ENCODE measurements at regions not wholly inside any gene's neighbourhood (a gene's known extent, or its start where the extent isn't known, plus 50 kb on each side); places are given as distances from the start of the nearest gene placed in this dataset.

GRCh38 chr6:41429506-41430504, 94.4 kb downstream of the NCR2 start:
- no peak for DNase-seq

GRCh38 chr6:41430875-41431274, 95.5 kb downstream of the NCR2 start:
- DNase-seq = peak; percentile 86

DNA sequence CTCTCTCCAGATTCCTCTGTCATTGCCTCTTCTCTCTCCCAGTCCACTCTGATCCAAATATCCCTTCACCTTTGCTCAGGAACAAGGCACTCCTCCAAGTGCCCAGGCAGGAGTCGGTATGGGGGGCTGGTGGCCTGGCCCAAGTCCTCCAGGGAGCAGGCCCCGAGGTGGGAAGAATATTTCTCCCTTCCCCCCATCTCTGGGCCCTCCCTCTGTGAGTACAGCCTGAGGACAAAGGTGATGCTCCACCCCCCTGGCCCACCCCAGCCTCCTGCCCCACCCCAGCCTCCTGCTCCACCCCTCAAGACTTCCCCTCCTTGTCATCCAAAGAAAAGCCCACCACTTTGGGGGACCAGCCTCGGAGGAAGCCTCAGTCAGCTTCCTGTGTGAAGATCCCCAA, 96.9 kb downstream of the NCR2 start:
- DNase-seq = no peak

GRCh38 chr6:41434803-41435481, 99.5 kb downstream of the NCR2 start:
- DNase-seq = no peak

GRCh38 chr6:41437604-41438003, 102.2 kb downstream of the NCR2 start:
- DNase-seq = no peak

DNA sequence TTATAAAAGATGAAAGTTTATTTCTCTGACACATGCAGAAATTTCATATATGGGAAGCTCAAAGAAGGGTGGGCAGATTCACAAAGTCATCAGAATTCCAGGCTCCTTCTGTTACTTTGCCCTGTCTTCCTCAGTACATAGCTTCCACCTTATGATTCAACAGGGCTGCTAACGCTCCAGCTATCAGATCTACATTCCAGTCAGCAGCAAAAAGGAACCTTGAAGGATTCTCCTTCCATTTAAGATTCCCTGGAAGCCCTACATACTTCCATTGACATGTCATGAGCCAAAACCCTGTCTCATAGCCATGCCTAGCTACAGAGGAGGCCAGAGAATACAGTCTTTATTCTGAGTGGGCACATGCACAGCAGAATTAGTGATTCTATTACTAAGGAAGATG, 103.3 kb downstream of the NCR2 start:
- no peak for DNase-seq

- DNase-seq = no peak
Measured at GRCh38 chr6:41439524-41440418, 104.4 kb downstream of the NCR2 start.

GRCh38 chr6:41440958-41441357, 105.2 kb upstream of the FOXP4 start:
- no peak for DNase-seq

- DNase-seq = no peak
Measured at GRCh38 chr6:41441598-41442351, 104.4 kb upstream of the FOXP4 start.

DNA sequence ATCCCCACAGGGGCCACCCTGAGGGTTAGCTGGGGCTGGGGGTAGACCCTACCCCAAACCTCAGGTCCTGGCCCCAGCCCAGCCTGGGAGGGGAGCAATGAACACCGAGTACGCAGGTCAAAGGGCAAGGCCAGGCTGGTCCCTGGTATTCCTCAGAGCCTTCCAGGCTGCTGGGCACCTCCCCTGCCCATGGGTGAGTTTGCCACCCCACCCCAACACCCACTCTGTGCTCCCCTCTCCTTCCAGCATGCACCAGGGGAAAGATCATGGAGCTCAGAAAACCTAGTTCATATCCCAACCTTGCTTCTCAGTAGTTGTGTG, 103.9 kb upstream of the FOXP4 start:
- DNase-seq = no peak

- DNase-seq = no peak
Measured at GRCh38 chr6:41442800-41443501, 103.2 kb upstream of the FOXP4 start.

DNA sequence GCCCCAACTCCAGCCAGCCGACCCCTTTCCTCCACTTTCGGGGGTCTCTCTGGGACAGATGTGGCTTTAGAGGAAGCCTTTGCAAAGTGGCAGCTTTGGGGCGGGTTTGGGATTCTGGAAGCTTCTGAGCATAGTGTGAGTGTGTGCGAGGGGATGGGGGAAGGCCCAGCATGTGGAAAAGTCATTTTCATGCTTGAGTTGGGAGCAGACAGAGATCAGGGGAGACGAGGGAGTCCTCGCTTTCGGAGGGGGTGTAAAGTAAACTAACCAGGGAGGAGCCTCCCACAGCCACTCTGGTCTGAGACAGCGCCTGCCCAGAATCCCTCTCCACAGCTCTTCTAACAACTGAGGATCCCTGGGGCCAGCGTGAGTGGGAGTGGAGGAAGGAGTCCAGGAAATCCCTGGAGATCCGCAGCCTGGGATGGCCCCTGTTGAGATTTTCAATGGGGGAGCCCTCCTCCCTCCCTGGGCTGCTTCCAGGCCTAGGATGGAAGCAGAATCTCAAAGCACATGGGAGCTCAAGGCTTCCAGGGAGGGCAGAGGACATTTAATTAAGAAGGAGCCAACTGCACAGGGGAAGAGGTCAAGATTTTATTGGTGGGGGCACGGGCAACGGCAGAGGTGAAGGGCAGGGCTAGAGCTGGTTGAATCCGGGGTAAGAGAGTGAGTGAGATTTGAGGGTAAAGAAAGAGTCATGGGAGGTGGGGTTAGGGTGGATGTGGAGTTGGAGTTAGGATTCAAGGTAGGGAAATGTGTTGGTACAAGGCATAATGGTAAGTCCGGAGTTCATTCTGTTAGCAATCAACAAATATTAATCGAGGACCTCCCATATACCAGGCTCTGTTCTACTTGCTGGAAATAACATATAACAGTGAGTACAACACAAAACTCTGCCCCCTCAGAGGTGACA, 102.3 kb upstream of the FOXP4 start:
- no peak for DNase-seq

DNA sequence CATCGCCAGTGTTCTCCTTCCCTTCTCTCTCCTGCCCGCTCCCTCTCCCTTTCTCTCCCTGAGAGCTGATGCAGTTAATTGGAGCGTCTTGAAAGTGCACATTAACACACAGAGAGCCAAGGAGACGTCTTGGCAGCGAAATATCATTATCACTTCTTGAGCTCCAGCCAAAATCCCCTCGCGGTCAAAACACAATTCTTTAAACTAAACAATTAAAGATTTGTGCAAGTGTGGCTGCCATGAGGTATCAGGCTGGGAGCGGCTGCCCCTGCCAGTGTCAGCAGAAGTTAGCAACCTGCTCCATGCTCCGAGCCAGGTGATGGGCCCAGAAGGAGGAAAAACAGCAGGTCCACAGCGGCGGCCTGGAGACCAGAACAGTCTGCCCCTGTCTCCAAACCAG, 100.9 kb upstream of the FOXP4 start:
- DNase-seq = no peak

DNA sequence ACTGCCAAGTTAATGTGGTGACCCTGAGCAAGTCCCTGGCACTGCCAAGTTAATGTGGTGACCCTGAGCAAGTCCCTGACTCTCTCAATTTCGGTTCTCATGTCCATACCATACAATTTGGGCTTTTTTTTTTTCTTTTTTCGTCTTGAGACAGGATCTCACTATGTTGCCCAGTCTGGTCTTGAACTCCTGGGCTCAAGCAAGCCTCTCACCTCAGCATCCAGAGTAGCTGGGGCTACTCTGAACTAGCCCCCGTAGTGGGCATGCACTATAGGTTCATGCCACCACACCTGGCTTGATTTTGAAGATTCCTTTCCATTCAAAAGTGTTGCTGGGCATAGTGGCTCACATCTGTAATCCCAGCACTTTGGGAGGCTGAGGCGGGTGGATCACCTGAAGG, 100.0 kb upstream of the FOXP4 start:
- DNase-seq = no peak

GRCh38 chr6:41446907-41447545, 99.2 kb upstream of the FOXP4 start:
- no peak for DNase-seq

DNA sequence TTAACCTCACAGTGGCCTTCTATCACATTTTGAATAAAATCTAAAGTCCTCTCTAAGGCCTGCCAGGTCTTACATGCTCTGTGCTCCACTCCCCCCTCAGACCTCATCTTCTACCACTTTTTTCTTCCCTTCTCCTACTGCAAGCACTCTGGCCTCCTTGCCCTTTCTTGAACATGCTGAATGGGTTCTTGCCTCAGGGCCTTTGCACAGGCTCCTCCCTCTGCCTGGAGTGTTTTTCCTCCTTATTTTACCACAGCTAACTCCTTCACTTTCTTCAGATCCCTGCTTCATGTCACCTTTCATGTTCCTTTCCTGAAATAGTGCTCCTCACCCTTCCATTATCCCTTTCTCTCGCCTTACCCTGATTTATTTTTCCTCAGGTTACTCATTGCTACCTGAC, 97.9 kb upstream of the FOXP4 start:
- no peak for DNase-seq

- DNase-seq = no peak
Measured at GRCh38 chr6:41449399-41450245, 96.6 kb upstream of the FOXP4 start.

DNA sequence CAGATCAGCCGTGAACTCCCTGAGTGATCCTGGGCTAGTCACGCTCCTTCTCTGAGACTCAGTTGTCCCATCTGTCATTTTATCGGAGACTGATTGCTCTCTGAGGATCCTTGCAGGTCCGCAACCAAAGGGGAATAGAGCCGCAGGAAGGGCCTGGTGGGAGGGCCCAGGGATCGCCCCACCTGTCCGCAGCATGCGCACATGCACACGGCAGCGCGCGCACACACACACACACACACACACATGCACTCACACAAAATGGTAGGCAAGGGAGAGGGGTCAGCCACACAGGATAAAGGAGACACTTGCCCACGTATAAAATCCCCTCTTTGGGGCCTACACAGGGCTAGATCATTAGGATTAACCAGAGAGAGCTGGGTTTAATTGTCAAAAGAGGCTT, 95.6 kb upstream of the FOXP4 start:
- DNase-seq = no peak

DNA sequence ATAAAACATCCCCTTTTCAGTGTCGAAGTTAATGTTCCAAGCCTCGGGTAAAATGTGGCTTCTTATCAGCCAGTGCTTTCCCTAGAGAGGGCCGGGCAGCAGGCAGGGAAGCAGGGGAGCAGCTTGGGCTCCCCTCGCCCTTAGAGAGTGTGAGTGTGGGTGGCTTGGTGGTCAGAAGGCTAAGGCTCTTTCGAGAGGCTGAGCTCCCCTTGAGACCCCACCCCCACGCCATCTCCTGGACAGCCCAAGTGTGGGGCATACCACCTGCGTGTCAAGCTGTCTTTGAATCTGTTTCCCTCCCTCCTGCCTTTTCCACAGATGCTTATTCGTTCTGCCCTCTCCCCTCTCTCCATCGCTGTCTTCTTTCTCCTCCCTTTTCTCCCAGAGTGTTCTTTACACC, 95.1 kb upstream of the FOXP4 start:
- no peak for DNase-seq

Data from EL (cell line).